ENCODE measurements at regions not wholly inside any gene's neighbourhood (a gene's known extent, or its start where the extent isn't known, plus 50 kb on each side); places are given as distances from the start of the nearest gene placed in this dataset.
A peak's percentile ranks its signal among the peaks of the same experiment; 100 is the strongest.

- no peak for DNase-seq
- in situ Hi-C loops (cut with MboI; ENCODE audit: low pct_unique_long_range_greater_than_20kb, low sequenced_read_pairs), result no loop called here
These were observed 206.2 kb downstream of the CSNK2A3 start for GRCh38 chr11:11146830-11147229.

GRCh38 chr11:11143849-11144248 is 209.2 kb downstream of the CSNK2A3 start:
- no peak for DNase-seq
- in situ Hi-C loops (cut with MboI; ENCODE audit: low pct_unique_long_range_greater_than_20kb, low sequenced_read_pairs), result no loop called here

GRCh38 chr11:11142430-11142829 is 210.6 kb downstream of the CSNK2A3 start:
- no peak for DNase-seq
- in situ Hi-C loops (cut with MboI; ENCODE audit: low pct_unique_long_range_greater_than_20kb, low sequenced_read_pairs), result no loop called here

GRCh38 chr11:11141065-11141464 is 212.0 kb downstream of the CSNK2A3 start:
- DNase-seq, result no peak
- in situ Hi-C loops (cut with MboI; ENCODE audit: low pct_unique_long_range_greater_than_20kb, low sequenced_read_pairs), result no loop called here

GRCh38 chr11:11140510-11140909 is 212.5 kb downstream of the CSNK2A3 start:
- no peak for DNase-seq
- in situ Hi-C loops (cut with MboI; ENCODE audit: low pct_unique_long_range_greater_than_20kb, low sequenced_read_pairs), result no loop called here

- no peak for DNase-seq
- in situ Hi-C loops (cut with MboI; ENCODE audit: low pct_unique_long_range_greater_than_20kb, low sequenced_read_pairs), result no loop called here
These were observed 215.7 kb downstream of the CSNK2A3 start for GRCh38 chr11:11137339-11137738.

GRCh38 chr11:11135820-11136476 is 217.1 kb downstream of the CSNK2A3 start:
- in situ Hi-C loops (cut with MboI; ENCODE audit: low pct_unique_long_range_greater_than_20kb, low sequenced_read_pairs), result no loop called here
- no peak for DNase-seq

- no peak for DNase-seq
- in situ Hi-C loops (cut with MboI; ENCODE audit: low pct_unique_long_range_greater_than_20kb, low sequenced_read_pairs), result no loop called here
These were observed 223.9 kb downstream of the CSNK2A3 start for GRCh38 chr11:11129118-11129517.

- DNase-seq, result no peak
- in situ Hi-C loops (cut with MboI; ENCODE audit: low pct_unique_long_range_greater_than_20kb, low sequenced_read_pairs), result no loop called here
These were observed 227.4 kb downstream of the CSNK2A3 start for GRCh38 chr11:11125618-11126017.

- in situ Hi-C loops (cut with MboI; ENCODE audit: low pct_unique_long_range_greater_than_20kb, low sequenced_read_pairs), result no loop called here
- no peak for DNase-seq
These were observed 230.3 kb downstream of the CSNK2A3 start for GRCh38 chr11:11122749-11123148.

GRCh38 chr11:11119917-11120316 is 233.1 kb downstream of the CSNK2A3 start:
- in situ Hi-C loops (cut with MboI; ENCODE audit: low pct_unique_long_range_greater_than_20kb, low sequenced_read_pairs), result no loop called here
- DNase-seq, result no peak

GRCh38 chr11:11117730-11118129 is 235.3 kb downstream of the CSNK2A3 start:
- in situ Hi-C loops (cut with MboI; ENCODE audit: low pct_unique_long_range_greater_than_20kb, low sequenced_read_pairs), result no loop called here
- no peak for DNase-seq

GRCh38 chr11:11115475-11115874 is 237.6 kb downstream of the CSNK2A3 start:
- in situ Hi-C loops (cut with MboI; ENCODE audit: low pct_unique_long_range_greater_than_20kb, low sequenced_read_pairs), result no loop called here
- DNase-seq, result no peak

- in situ Hi-C loops (cut with MboI; ENCODE audit: low pct_unique_long_range_greater_than_20kb, low sequenced_read_pairs), result no loop called here
- DNase-seq, result no peak
These were observed 239.4 kb downstream of the CSNK2A3 start for GRCh38 chr11:11113626-11114025.

GRCh38 chr11:11108026-11108425 is 245.0 kb downstream of the CSNK2A3 start:
- in situ Hi-C loops (cut with MboI; ENCODE audit: low pct_unique_long_range_greater_than_20kb, low sequenced_read_pairs), result no loop called here
- no peak for DNase-seq

- DNase-seq, result peak; percentile 35
- in situ Hi-C loops (cut with MboI; ENCODE audit: low pct_unique_long_range_greater_than_20kb, low sequenced_read_pairs), result no loop called here
These were observed 245.8 kb downstream of the CSNK2A3 start for GRCh38 chr11:11107076-11107723.

- in situ Hi-C loops (cut with MboI; ENCODE audit: low pct_unique_long_range_greater_than_20kb, low sequenced_read_pairs), result no loop called here
- DNase-seq, result no peak
These were observed 247.5 kb upstream of the ZBED5 start for GRCh38 chr11:11105361-11105760.

- in situ Hi-C loops (cut with MboI; ENCODE audit: low pct_unique_long_range_greater_than_20kb, low sequenced_read_pairs), result no loop called here
- no peak for DNase-seq
These were observed 238.2 kb upstream of the ZBED5 start for GRCh38 chr11:11095831-11096723.

- in situ Hi-C loops (cut with MboI; ENCODE audit: low pct_unique_long_range_greater_than_20kb, low sequenced_read_pairs), result no loop called here
- DNase-seq, result no peak
These were observed 232.6 kb upstream of the ZBED5 start for GRCh38 chr11:11090495-11090894.

- in situ Hi-C loops (cut with MboI; ENCODE audit: low pct_unique_long_range_greater_than_20kb, low sequenced_read_pairs), result no loop called here
- DNase-seq, result no peak
These were observed 232.0 kb upstream of the ZBED5 start for GRCh38 chr11:11089805-11090204.
